HEK293 (cell line): ENCODE measurements at regions not wholly inside any gene's neighbourhood (a gene's known extent, or its start where the extent isn't known, plus 50 kb on each side); places are given as distances from the start of the nearest gene placed in this dataset.

Source experiments
- CTCF ChIA-PET: fragments of 350-600 bp; formaldehyde crosslinking; extraction: SDS; loops from one replicate; lab custom pipeline; 2021; ENCODE audit warnings: antibody characterized with exemption; lab: Yijun Ruan, JAX
- POLR2A ChIA-PET: fragments of 300-600 bp; formaldehyde crosslinking; extraction: SDS; loops from one replicate; lab custom pipeline; 2020; ENCODE audit warnings: antibody characterized with exemption, inconsistent platforms; lab: Yijun Ruan, JAX
- H3K27ac ChIP-seq: fragments of 200-500 bp; sonication (Bioruptor generic); 2 replicates; pipeline ENCODE4 v1.5.1; 2014; ENCODE audit warnings: low read depth, low read length, control low read depth, inconsistent platforms; ENCODE audit errors: extremely low read depth
- H3K36me3 ChIP-seq, 2 experiments: fragments of 200-500 bp in 1 of 2; sonication (Bioruptor generic) in 1 of 2; 1 replicate in 1 of 2; 2 replicates in 1 of 2; pipeline ENCODE4 v1.5.1; 2014 to 2017; ENCODE audit warnings: inconsistent platforms in 2 of 2, low read length in 2 of 2; ENCODE audit not compliant: control insufficient read depth in 2 of 2, insufficient read depth in 1 of 2
- H3K4me1 ChIP-seq: fragments of 200-500 bp; sonication (Bioruptor generic); 2 replicates; pipeline ENCODE4 v1.5.1; 2014; ENCODE audit warnings: mild to moderate bottlenecking, low read length, inconsistent platforms; ENCODE audit not compliant: control insufficient read depth, insufficient read depth
- H3K4me3 ChIP-seq: 2 replicates; pipeline ENCODE4 v1.5.1; 2011; ENCODE audit warnings: low read depth, mild to moderate bottlenecking, control low read depth, low read length, moderate library complexity
- H3K9me3 ChIP-seq: fragments of 200-500 bp; sonication (Bioruptor generic); 2 replicates; pipeline ENCODE4 v1.5.1; 2014; ENCODE audit warnings: low read depth, low read length, inconsistent platforms; ENCODE audit not compliant: control insufficient read depth, insufficient read depth
- GLI4 ChIP-seq: fragments of 450-650 bp; formaldehyde crosslinking; IDR thresholded peaks from 2 replicates; pipeline ENCODE4 v1.5.1; 2016; ENCODE audit warnings: missing biosample characterization, missing genetic modification characterization
- HOXA7 ChIP-seq: sonication (generic); formaldehyde crosslinking; IDR thresholded peaks from 2 replicates; pipeline ENCODE4 v1.8.1; 2022; ENCODE audit warnings: missing genetic modification reagents, borderline replicate concordance
- MEIS1 ChIP-seq: sonication (generic); formaldehyde crosslinking; IDR thresholded peaks from 2 replicates; pipeline ENCODE4 v1.8.1; 2022; ENCODE audit warnings: missing genetic modification reagents, mild to moderate bottlenecking, borderline replicate concordance
- ZNF112 ChIP-seq: fragments of 450-650 bp; formaldehyde crosslinking; IDR thresholded peaks from 2 replicates; pipeline ENCODE4 v1.5.0; 2017; ENCODE audit warnings: missing biosample characterization, missing genetic modification characterization
- ZNF155 ChIP-seq: fragments of 450-650 bp; formaldehyde crosslinking; IDR thresholded peaks from 2 replicates; pipeline ENCODE4 v1.5.1; 2016; ENCODE audit warnings: missing biosample characterization, missing genetic modification characterization
- ZNF202 ChIP-seq: fragments of 450-650 bp; formaldehyde crosslinking; IDR thresholded peaks from 2 replicates; pipeline ENCODE4 v1.5.1; 2016; ENCODE audit warnings: missing biosample characterization, missing genetic modification characterization, borderline replicate concordance
- ZNF335 ChIP-seq: fragments of 450-650 bp; formaldehyde crosslinking; conservative IDR thresholded peaks from 2 replicates; pipeline ENCODE4 v1.5.1; 2016; ENCODE audit warnings: missing biosample characterization, missing genetic modification characterization
- ZNF366 ChIP-seq: fragments of 450-650 bp; formaldehyde crosslinking; conservative IDR thresholded peaks from 2 replicates; pipeline ENCODE4 v1.5.1; 2016; ENCODE audit warnings: missing biosample characterization, missing genetic modification characterization
- ZNF404 ChIP-seq: fragments of 450-650 bp; formaldehyde crosslinking; IDR thresholded peaks from 2 replicates; pipeline ENCODE4 v1.5.1; 2017; ENCODE audit warnings: missing biosample characterization, missing genetic modification characterization
- ZNF433 ChIP-seq: fragments of 450-650 bp; formaldehyde crosslinking; IDR thresholded peaks from 2 replicates; pipeline ENCODE4 v1.5.1; 2016; ENCODE audit warnings: missing biosample characterization, missing genetic modification characterization, low read depth
- ZNF548 ChIP-seq: fragments of 450-650 bp; formaldehyde crosslinking; IDR thresholded peaks from 2 replicates; pipeline ENCODE4 v1.5.1; 2016; ENCODE audit warnings: missing biosample characterization, missing genetic modification characterization
- TF ChIP-seq, protein P1 (sequence below): fragments of 450-650 bp; formaldehyde crosslinking; IDR thresholded peaks from 2 replicates; pipeline ENCODE4 v1.5.1; 2016; ENCODE audit warnings: missing biosample characterization, missing genetic modification characterization
- TF ChIP-seq, protein P2 (sequence below): fragments of 450-650 bp; formaldehyde crosslinking; IDR thresholded peaks from 2 replicates; pipeline ENCODE4 v1.5.1; 2016; ENCODE audit warnings: missing biosample characterization, missing genetic modification characterization
- TF ChIP-seq, protein P3 (sequence below): fragments of 450-650 bp; formaldehyde crosslinking; IDR thresholded peaks from 2 replicates; pipeline ENCODE4 v1.5.1; 2017; ENCODE audit warnings: missing biosample characterization, missing genetic modification characterization
- TF ChIP-seq, protein P4 (sequence below): fragments of 450-650 bp; formaldehyde crosslinking; IDR thresholded peaks from 2 replicates; pipeline ENCODE4 v1.5.1; 2016; ENCODE audit warnings: missing biosample characterization, missing genetic modification characterization
- TF ChIP-seq, protein P5 (sequence below): fragments of 450-650 bp; IDR thresholded peaks from 2 replicates; pipeline ENCODE4 v1.5.1; 2018; ENCODE audit warnings: missing biosample characterization, mild to moderate bottlenecking, missing genetic modification characterization

DNA sequence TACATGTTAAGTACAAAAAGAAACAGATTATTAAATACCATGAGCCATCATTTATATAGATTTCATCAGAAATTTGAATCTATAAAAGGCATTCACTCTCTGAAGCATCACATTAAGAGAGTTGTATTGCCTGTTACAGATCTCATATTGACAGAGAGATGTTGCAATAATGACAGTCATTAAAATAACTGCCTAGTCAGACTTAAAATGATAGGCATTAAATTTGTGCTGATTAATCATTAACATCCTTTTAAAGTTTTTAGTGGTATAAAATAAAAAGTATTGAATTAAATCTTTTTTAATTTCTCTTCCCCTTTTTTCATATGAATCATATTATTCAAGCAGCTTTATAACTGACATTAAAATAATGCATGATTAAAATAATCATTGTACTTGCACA is 404.9 kb upstream of the FAM174A start:
- Histone ChIP-seq H3K27ac (no peak overlapping the region), H3K4me1 (no peaks in the 10 kb centered on the region), H3K36me3 (no peaks in the 10 kb centered on the region), H3K4me3 (no peak overlapping the region), H3K9me3 (no peaks in the 10 kb centered on the region)
- POLR2A ChIA-PET, result no interaction called here
- TF ChIP-seq, protein P1, sequence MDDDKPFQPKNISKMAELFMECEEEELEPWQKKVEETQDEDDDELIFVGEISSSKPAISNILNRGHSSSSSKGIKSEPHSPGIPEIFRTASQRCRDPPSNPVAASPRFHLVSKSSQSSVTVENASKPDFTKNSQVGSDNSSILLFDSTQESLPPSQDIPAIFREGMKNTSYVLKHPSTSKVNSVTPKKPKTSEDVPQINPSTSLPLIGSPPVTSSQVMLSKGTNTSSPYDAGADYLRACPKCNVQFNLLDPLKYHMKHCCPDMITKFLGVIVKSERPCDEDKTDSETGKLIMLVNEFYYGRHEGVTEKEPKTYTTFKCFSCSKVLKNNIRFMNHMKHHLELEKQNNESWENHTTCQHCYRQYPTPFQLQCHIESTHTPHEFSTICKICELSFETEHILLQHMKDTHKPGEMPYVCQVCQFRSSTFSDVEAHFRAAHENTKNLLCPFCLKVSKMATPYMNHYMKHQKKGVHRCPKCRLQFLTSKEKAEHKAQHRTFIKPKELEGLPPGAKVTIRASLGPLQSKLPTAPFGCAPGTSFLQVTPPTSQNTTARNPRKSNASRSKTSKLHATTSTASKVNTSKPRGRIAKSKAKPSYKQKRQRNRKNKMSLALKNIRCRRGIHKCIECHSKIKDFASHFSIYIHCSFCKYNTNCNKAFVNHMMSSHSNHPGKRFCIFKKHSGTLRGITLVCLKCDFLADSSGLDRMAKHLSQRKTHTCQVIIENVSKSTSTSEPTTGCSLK (tag by site-specific recombination), result no peak
- no peak for TF ChIP-seq ZNF404 (tag by site-specific recombination)
- TF ChIP-seq, protein P2, sequence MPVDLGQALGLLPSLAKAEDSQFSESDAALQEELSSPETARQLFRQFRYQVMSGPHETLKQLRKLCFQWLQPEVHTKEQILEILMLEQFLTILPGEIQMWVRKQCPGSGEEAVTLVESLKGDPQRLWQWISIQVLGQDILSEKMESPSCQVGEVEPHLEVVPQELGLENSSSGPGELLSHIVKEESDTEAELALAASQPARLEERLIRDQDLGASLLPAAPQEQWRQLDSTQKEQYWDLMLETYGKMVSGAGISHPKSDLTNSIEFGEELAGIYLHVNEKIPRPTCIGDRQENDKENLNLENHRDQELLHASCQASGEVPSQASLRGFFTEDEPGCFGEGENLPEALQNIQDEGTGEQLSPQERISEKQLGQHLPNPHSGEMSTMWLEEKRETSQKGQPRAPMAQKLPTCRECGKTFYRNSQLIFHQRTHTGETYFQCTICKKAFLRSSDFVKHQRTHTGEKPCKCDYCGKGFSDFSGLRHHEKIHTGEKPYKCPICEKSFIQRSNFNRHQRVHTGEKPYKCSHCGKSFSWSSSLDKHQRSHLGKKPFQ (tag by site-specific recombination), result no peak
- no peak for TF ChIP-seq ZNF366
- no peak for TF ChIP-seq ZNF433 (tag by site-specific recombination)
- TF ChIP-seq, protein P3, sequence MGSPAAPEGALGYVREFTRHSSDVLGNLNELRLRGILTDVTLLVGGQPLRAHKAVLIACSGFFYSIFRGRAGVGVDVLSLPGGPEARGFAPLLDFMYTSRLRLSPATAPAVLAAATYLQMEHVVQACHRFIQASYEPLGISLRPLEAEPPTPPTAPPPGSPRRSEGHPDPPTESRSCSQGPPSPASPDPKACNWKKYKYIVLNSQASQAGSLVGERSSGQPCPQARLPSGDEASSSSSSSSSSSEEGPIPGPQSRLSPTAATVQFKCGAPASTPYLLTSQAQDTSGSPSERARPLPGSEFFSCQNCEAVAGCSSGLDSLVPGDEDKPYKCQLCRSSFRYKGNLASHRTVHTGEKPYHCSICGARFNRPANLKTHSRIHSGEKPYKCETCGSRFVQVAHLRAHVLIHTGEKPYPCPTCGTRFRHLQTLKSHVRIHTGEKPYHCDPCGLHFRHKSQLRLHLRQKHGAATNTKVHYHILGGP (tag by site-specific recombination), result no peak
- TF ChIP-seq, protein P4, sequence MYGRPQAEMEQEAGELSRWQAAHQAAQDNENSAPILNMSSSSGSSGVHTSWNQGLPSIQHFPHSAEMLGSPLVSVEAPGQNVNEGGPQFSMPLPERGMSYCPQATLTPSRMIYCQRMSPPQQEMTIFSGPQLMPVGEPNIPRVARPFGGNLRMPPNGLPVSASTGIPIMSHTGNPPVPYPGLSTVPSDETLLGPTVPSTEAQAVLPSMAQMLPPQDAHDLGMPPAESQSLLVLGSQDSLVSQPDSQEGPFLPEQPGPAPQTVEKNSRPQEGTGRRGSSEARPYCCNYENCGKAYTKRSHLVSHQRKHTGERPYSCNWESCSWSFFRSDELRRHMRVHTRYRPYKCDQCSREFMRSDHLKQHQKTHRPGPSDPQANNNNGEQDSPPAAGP (tag by site-specific recombination), result no peak
- TF ChIP-seq ZNF548, result no peak
- TF ChIP-seq ZNF112 (tag by site-specific recombination), result no peak
- no peak for TF ChIP-seq ZNF335 (tag by site-specific recombination)
- no peak for TF ChIP-seq ZNF155 (tag by site-specific recombination)
- TF ChIP-seq GLI4 (tag by site-specific recombination), result no peak
- TF ChIP-seq, protein P5, sequence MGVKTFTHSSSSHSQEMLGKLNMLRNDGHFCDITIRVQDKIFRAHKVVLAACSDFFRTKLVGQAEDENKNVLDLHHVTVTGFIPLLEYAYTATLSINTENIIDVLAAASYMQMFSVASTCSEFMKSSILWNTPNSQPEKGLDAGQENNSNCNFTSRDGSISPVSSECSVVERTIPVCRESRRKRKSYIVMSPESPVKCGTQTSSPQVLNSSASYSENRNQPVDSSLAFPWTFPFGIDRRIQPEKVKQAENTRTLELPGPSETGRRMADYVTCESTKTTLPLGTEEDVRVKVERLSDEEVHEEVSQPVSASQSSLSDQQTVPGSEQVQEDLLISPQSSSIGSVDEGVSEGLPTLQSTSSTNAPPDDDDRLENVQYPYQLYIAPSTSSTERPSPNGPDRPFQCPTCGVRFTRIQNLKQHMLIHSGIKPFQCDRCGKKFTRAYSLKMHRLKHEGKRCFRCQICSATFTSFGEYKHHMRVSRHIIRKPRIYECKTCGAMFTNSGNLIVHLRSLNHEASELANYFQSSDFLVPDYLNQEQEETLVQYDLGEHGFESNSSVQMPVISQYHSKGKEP (tag by site-specific recombination), result no peak
- CTCF ChIA-PET, result no interaction called here

DNA sequence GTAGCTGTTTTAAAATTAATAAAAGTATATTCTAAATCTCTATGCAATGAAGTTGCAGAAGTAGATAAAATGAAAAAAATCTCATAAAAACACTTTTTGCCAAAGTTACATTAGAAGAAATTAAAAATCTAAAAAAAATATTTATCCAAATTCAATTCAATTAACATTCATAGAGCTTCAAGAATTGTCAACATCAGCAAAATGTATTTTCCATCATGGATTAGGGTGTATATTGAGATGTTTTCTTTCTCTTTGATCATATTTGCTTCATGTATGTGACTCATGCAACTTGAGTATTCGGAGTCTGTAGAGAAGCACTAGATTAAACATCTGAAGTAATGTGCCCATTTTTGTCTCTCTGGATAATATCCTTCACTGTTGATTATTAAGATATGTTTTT is 415.3 kb upstream of the FAM174A start:
- Histone ChIP-seq H3K9me3 (no peaks in the 10 kb centered on the region), H3K36me3 (no peaks in the 10 kb centered on the region), H3K4me1 (no peaks in the 10 kb centered on the region), H3K4me3 (no peak overlapping the region)
- ChIA-PET CTCF (no interaction called here), POLR2A (no interaction called here)
- TF ChIP-seq MEIS1 (no peak), ZNF202 (tag by site-specific recombination) (no peak), HOXA7 (CRISPR knock-in tag) (no peak)
- TF ChIP-seq, all 188 proteins: peak for 0
- no peak overlapping the region for H3K27ac ChIP-seq
